NB4 (cell line): ENCODE measurements at regions not wholly inside any gene's neighbourhood (a gene's known extent, or its start where the extent isn't known, plus 50 kb on each side); places are given as distances from the start of the nearest gene placed in this dataset.

Experiments used
- CTCF ChIP-seq: IDR thresholded peaks from one replicate; pipeline ENCODE4 v1.5.1; 2012; ENCODE audit warnings: low read depth, low read length
- POLR2A ChIP-seq: IDR thresholded peaks from 2 replicates; pipeline ENCODE4 v1.6.1; 2011; ENCODE audit warnings: mild to moderate bottlenecking; ENCODE audit not compliant: insufficient read length; ENCODE audit errors: extremely low read depth

- TF ChIP-seq POLR2A: no peak
- TF ChIP-seq CTCF: no peak
Observed at GRCh38 chr2:515441-516127, 161.6 kb downstream of the TMEM18 start.
